HEK293 (cell line): ENCODE measurements at regions not wholly inside any gene's neighbourhood (a gene's known extent, or its start where the extent isn't known, plus 50 kb on each side); places are given as distances from the start of the nearest gene placed in this dataset.
"Not testable (repeated sequence)": the region's sequence is repeated elsewhere in the genome, so short reads cannot be mapped to it uniquely, and the experiment has no call there.

ENCODE experiments used
- CTCF ChIP-seq: fragments of 450-650 bp; formaldehyde crosslinking; IDR thresholded peaks from 2 replicates; pipeline ENCODE4 v1.5.1; 2016; ENCODE audit warnings: missing biosample characterization, missing genetic modification characterization
- MEIS1 ChIP-seq: sonication (generic); formaldehyde crosslinking; IDR thresholded peaks from 2 replicates; pipeline ENCODE4 v1.8.1; 2022; ENCODE audit warnings: missing genetic modification reagents, mild to moderate bottlenecking, borderline replicate concordance
- SETDB1 ChIP-seq: IDR thresholded peaks from one replicate; pipeline ENCODE4 v1.6.1; 2017; ENCODE audit warnings: mild to moderate bottlenecking, low read length, moderate library complexity, mixed read lengths; ENCODE audit not compliant: insufficient read length
- ZNF121 ChIP-seq: fragments of 450-650 bp; formaldehyde crosslinking; IDR thresholded peaks from 2 replicates; pipeline ENCODE4 v1.5.1; 2016; ENCODE audit warnings: missing biosample characterization, missing genetic modification characterization
- ZNF184 ChIP-seq: fragments of 450-650 bp; IDR thresholded peaks from 2 replicates; pipeline ENCODE4 v1.5.1; 2018; ENCODE audit warnings: missing biosample characterization, mild to moderate bottlenecking, missing genetic modification characterization
- ZNF350 ChIP-seq: fragments of 450-650 bp; formaldehyde crosslinking; IDR thresholded peaks from 2 replicates; pipeline ENCODE4 v1.5.0; 2017; ENCODE audit warnings: missing biosample characterization, mild to moderate bottlenecking, missing genetic modification characterization
- ZNF398 ChIP-seq: fragments of 450-650 bp; formaldehyde crosslinking; IDR thresholded peaks from 2 replicates; pipeline ENCODE4 v1.5.1; 2017; ENCODE audit warnings: missing biosample characterization, missing genetic modification characterization
- ZNF645 ChIP-seq: fragments of 450-650 bp; formaldehyde crosslinking; IDR thresholded peaks from 2 replicates; pipeline ENCODE4; 2016; ENCODE audit warnings: missing biosample characterization, missing genetic modification characterization
- ZSCAN5A ChIP-seq: fragments of 450-650 bp; formaldehyde crosslinking; IDR thresholded peaks from 2 replicates; pipeline ENCODE4 v1.5.1; 2016; ENCODE audit warnings: missing biosample characterization, missing genetic modification characterization

- TF ChIP-seq ZNF184; ZNF121; ZNF645 (tag by site-specific recombination); CTCF; MEIS1 (CRISPR knock-in tag); ZNF398 (tag by site-specific recombination); SETDB1; ZNF350 (tag by site-specific recombination); ZSCAN5A: not testable (repeated sequence)
Observed at GRCh38 chr14:105624749-105625434, 98.5 kb downstream of the TMEM121 start.
